LNCAP (cell line): ENCODE measurements at regions not wholly inside any gene's neighbourhood (a gene's known extent, or its start where the extent isn't known, plus 50 kb on each side); places are given as distances from the start of the nearest gene placed in this dataset.

Experiments used
- CTCF ChIP-seq: fragments of 450-650 bp; IDR thresholded peaks from 2 replicates; pipeline ENCODE4 v1.5.1; 2017; ENCODE audit warnings: mild to moderate bottlenecking

GRCh38 chr1:206384029-206384807, 86.1 kb upstream of the IKBKE start:
- peak; percentile 30; the same call in 1 of the 2 replicates for TF ChIP-seq CTCF

GRCh38 chr1:206411321-206411720, 59.0 kb upstream of the IKBKE start:
- no peak for TF ChIP-seq CTCF

- TF ChIP-seq CTCF, result no peak
Measured at GRCh38 chr1:206415942-206416341, 54.3 kb upstream of the IKBKE start.

- no peak for TF ChIP-seq CTCF
Measured at GRCh38 chr1:206417774-206418614, 52.3 kb upstream of the IKBKE start.

- no peak for TF ChIP-seq CTCF
Measured at GRCh38 chr1:206419250-206419649, 51.0 kb upstream of the IKBKE start.

GRCh38 chr1:206419783-206420182, 50.5 kb upstream of the IKBKE start:
- TF ChIP-seq CTCF, result no peak

GRCh38 chr1:206420471-206420870, 49.8 kb upstream of the IKBKE start:
- no peak for TF ChIP-seq CTCF
